IPS-15b (cell line): ENCODE measurements at regions not wholly inside any gene's neighbourhood (a gene's known extent, or its start where the extent isn't known, plus 50 kb on each side); places are given as distances from the start of the nearest gene placed in this dataset.

Experiments used
- H3K27me3 ChIP-seq: one replicate; pipeline ENCODE4 v1.6.1; 2013; ENCODE audit warnings: low read length; ENCODE audit not compliant: control insufficient read depth, insufficient read depth
- H3K36me3 ChIP-seq: one replicate; pipeline ENCODE4 v1.6.1; 2013; ENCODE audit warnings: low read length; ENCODE audit not compliant: control insufficient read depth, insufficient read depth
- H3K4me1 ChIP-seq: one replicate; pipeline ENCODE4 v1.6.1; 2013; ENCODE audit warnings: mild to moderate bottlenecking, low read length; ENCODE audit not compliant: control insufficient read depth, insufficient read depth
- H3K4me3 ChIP-seq: one replicate; pipeline ENCODE4 v1.5.1; 2013; ENCODE audit warnings: low read depth, low read length
- H3K9ac ChIP-seq: one replicate; pipeline ENCODE4 v1.6.1; 2013; ENCODE audit warnings: low read depth, mild to moderate bottlenecking, low read length
- H3K9me3 ChIP-seq: one replicate; pipeline ENCODE4 v1.6.1; 2013; ENCODE audit warnings: mild to moderate bottlenecking, low read length; ENCODE audit not compliant: control insufficient read depth, insufficient read depth

DNA sequence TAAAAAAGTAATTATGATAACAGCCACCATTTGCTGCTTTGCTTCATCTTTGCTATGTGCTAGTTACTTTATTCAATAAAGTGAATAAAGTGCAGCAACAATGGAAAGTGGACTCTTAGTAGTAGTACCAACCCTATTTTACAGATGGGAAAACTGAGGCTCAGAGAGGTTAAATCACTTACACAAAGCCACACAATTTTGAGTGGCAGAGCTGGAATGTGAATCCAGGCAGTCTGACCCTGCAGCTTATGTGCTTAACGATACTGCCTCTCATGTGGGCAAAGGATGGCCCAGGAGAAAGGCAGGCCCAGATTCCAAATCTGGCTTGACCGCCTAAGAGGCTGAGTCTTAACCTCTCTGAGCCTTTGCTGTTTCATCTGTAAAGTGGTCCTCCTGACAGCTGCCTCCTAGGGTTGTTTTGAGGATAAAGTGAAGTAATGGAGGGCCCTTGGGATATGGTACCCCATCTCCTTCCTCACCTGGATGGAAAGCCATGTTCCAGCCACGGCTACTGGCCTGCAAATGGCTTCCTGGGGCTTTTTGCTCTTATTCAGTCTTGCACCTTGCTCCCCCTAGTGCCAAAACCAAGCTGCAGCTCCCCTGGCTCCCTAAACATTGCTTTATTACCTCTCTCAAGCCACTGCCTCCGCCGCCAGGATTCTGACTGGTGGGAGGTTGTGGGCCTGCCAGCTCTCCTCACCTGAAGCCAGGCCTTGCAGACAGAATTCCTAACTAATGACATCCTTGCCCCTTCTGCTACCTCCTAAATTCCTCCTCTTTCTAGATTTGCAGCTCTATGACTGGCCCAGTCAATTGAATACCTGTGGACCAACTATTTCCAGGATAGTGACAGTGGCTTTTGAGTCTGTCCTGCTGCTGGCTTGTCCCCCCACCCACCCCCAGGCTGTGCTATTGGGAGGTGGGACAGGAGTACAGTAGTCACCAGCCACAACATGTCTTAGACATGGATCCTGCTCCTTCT lies 283.3 kb upstream of the PWP1 start:
- H3K36me3 ChIP-seq = no peaks in the 10 kb centered on the region
- H3K4me1 ChIP-seq = peaks cover 7% of the 10 kb centered on the region
- no peak overlapping the region for H3K9ac ChIP-seq
- H3K4me3 ChIP-seq = no peak overlapping the region
- no peaks in the 10 kb centered on the region for H3K27me3 ChIP-seq
- H3K9me3 ChIP-seq = no peaks in the 10 kb centered on the region

GRCh38 chr12:107404981-107405380 lies 280.6 kb upstream of the PWP1 start:
- no peak overlapping the region for H3K4me3 ChIP-seq
- no peaks in the 10 kb centered on the region for H3K9me3 ChIP-seq
- H3K9ac ChIP-seq = no peak overlapping the region
- H3K4me1 ChIP-seq = no peaks in the 10 kb centered on the region
- no peaks in the 10 kb centered on the region for H3K27me3 ChIP-seq
- no peaks in the 10 kb centered on the region for H3K36me3 ChIP-seq

- Histone ChIP-seq H3K36me3 (no peaks in the 10 kb centered on the region), H3K4me1 (no peaks in the 10 kb centered on the region), H3K9ac (no peak overlapping the region), H3K9me3 (no peaks in the 10 kb centered on the region), H3K27me3 (no peaks in the 10 kb centered on the region), H3K4me3 (no peak overlapping the region)
Observed at GRCh38 chr12:107405436-107405835, 280.2 kb upstream of the PWP1 start.

GRCh38 chr12:107406932-107407331 lies 278.7 kb upstream of the PWP1 start:
- Histone ChIP-seq H3K9ac (no peak overlapping the region), H3K4me1 (no peaks in the 10 kb centered on the region), H3K4me3 (no peak overlapping the region), H3K27me3 (no peaks in the 10 kb centered on the region), H3K9me3 (no peaks in the 10 kb centered on the region), H3K36me3 (no peaks in the 10 kb centered on the region)

DNA sequence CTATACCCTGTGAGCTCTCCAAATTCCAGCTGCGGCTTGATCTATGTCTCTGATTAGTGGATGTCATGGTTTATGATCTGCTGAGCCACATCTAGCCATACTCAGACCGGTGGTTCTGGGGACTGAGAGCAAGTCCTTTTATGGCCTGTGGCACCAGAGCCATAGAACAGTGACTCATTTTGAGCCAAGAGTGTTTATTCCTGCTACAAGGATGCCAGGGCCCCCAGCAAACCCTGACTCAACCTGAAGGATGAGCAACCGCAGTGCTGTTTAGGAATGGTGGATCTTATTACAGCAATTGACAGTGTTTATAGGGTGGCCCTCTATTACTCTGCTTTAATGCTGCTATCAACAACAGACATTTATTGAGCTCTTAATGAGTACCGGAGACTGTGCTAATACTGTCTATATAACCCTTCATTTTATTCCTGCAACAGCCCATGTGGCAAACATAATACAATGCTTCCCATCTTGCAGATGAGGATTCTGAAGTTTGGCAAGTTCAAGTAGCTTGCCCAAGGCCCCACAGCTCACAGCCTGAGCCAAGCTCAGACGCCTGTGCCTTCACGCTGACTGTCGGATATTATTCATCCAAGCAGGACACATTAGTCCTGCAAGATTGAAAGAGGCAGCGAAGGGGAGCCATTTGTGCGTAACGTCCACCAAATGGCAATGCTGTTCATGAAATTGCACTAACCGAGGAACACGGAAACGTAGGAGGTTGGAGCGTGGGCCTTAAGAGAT lies 273.6 kb upstream of the PWP1 start:
- no peak overlapping the region for H3K4me3 ChIP-seq
- H3K4me1 ChIP-seq = no peaks in the 10 kb centered on the region
- no peaks in the 10 kb centered on the region for H3K36me3 ChIP-seq
- no peaks in the 10 kb centered on the region for H3K27me3 ChIP-seq
- H3K9ac ChIP-seq = no peak overlapping the region
- H3K9me3 ChIP-seq = no peaks in the 10 kb centered on the region

DNA sequence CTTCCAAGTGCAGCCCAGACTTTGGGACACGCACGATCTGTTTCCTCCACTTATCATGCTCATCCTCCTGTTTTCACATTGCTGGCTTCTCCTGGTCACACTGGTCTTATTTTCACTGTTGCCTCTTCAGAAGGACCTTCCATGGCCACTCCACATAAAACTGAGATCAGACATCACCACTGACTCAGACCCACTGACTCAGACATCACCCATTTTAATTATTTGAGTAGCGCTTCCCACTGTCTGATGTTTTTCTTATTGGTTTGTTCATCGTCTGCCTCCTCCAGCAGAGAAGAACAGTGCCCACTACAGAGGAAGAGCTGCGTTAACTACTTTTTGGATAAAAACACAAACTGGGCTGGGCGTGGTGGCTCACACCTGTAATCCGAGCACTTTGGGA lies 270.5 kb upstream of the PWP1 start:
- Histone ChIP-seq H3K27me3 (no peaks in the 10 kb centered on the region), H3K9ac (no peak overlapping the region), H3K36me3 (no peaks in the 10 kb centered on the region), H3K9me3 (no peaks in the 10 kb centered on the region), H3K4me3 (no peak overlapping the region), H3K4me1 (no peaks in the 10 kb centered on the region)

DNA sequence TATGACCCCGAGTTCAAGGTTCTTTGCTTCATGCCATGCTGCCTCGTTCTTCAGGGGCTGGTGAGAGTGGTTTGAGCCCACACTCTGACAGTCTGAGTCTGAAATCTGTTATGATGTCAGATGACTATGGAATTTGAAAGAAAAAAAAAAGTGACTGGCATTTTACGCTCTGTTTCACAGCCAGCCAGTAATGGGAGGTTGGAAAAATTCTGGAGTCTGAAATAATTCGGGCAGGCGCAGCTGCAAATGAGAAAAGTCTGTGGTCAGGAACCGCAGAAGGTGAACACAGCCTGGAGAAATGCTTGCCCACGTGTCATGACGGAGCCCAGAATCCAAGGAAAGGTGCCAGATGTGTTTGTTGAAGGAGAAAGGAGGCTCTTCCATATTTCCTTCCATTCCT lies 269.8 kb upstream of the PWP1 start:
- H3K27me3 ChIP-seq = no peaks in the 10 kb centered on the region
- no peaks in the 10 kb centered on the region for H3K36me3 ChIP-seq
- H3K4me1 ChIP-seq = no peaks in the 10 kb centered on the region
- no peak overlapping the region for H3K4me3 ChIP-seq
- H3K9ac ChIP-seq = no peak overlapping the region
- no peaks in the 10 kb centered on the region for H3K9me3 ChIP-seq

- H3K4me1 ChIP-seq = no peaks in the 10 kb centered on the region
- H3K36me3 ChIP-seq = no peaks in the 10 kb centered on the region
- H3K9me3 ChIP-seq = no peaks in the 10 kb centered on the region
- H3K4me3 ChIP-seq = no peak overlapping the region
- H3K9ac ChIP-seq = no peak overlapping the region
- no peaks in the 10 kb centered on the region for H3K27me3 ChIP-seq
Observed at GRCh38 chr12:107417004-107417403, 268.6 kb upstream of the PWP1 start.

DNA sequence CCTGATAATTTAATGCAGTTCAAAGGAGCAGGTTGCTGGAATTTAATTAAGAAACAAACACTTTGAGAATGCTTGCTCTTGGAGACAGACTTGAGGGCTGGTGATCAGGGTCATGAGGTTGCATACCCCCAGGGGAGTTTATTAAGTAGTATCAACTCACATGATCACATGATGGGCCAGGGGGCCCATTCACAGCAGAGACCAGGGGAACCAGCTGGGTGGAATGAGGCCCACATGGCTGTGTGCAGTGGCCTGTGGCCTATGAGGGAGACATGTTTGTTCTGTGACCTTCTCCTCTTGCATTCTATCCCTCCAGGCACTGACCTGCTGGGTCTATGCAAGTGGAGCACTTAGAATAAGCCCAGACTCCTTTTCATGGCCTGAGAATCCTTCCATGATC lies 266.6 kb upstream of the PWP1 start:
- Histone ChIP-seq H3K36me3 (no peaks in the 10 kb centered on the region), H3K9ac (no peak overlapping the region), H3K4me1 (no peaks in the 10 kb centered on the region)

DNA sequence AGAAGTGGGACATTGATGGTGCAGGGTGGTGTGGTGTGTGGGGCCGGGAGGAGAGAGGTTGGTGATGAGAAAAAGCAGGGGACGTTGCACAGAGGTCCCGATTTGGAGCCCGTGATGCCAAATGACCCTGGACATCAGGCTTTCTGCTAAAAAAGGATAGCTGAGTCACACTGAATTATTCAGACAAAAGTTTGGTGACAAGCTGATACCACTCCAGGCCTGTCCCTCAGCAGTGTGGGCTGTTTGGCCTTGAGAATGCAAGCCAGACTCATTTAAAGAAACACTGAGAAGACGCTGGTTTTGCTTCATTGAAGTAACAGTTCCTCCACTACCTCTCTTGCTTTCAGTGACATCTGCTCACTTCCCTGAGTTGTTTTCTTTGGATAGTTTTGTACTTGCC lies 262.1 kb upstream of the PWP1 start:
- H3K9ac ChIP-seq = no peak overlapping the region
- H3K27me3 ChIP-seq = no peaks in the 10 kb centered on the region
- H3K36me3 ChIP-seq = no peaks in the 10 kb centered on the region
- no peaks in the 10 kb centered on the region for H3K9me3 ChIP-seq
- H3K4me1 ChIP-seq = no peaks in the 10 kb centered on the region
- H3K4me3 ChIP-seq = no peak overlapping the region

More for the DNA sequence above, 266.6 kb upstream of the PWP1 start:
- H3K9me3 ChIP-seq = no peaks in the 10 kb centered on the region
- H3K4me3 ChIP-seq = no peak overlapping the region
- no peaks in the 10 kb centered on the region for H3K27me3 ChIP-seq

DNA sequence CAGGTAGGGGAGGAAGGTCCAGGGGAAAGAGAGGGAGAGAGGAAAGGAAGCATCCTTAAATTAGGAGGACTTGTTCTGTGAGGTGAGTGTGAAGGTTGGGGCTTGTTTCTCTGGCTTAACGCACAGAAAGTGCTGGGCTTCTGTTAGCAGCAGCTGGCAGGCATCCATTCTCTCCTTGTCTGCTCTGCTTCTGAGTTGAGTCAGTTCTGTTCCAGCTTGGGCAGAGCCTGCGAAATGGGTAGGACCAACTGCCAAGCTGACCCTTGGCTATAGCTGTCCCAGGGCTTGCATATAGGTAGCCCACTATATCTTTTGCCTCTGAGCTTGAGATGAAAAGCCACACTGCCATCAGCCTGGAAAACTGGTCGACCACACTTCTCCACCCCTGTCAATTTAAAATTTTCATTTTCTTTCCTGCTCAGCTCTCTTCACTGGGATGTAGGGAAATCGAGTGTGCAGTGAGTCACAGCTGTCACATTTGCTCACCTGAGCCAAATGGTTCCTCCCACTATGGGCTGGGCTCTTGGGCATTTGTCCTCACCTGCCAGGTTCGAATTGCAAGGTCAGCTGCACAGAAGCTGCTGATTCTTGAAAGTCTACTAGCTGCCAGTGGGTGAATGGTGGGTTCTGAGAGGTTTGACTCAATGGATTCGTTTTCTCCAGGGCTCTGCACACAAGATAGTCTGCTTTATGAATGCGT lies 256.4 kb upstream of the PWP1 start:
- H3K4me3 ChIP-seq = no peak overlapping the region

More for the DNA sequence above, 256.4 kb upstream of the PWP1 start:
- Histone ChIP-seq H3K9ac (no peak overlapping the region), H3K4me1 (no peaks in the 10 kb centered on the region), H3K27me3 (no peaks in the 10 kb centered on the region), H3K9me3 (no peaks in the 10 kb centered on the region), H3K36me3 (no peaks in the 10 kb centered on the region)
